Nephron (organoid): ENCODE measurements at regions not wholly inside any gene's neighbourhood (a gene's known extent, or its start where the extent isn't known, plus 50 kb on each side); places are given as distances from the start of the nearest gene placed in this dataset.

Source experiments
- H3K27ac Mint-ChIP-seq, 3 experiments: 2 replicates each; pipeline ENCODE4 v1.8.0; 2020; ENCODE audit warnings: mixed read lengths in 3 of 3, mild to moderate bottlenecking in 2 of 3, moderate library complexity in 1 of 3
- H3K27me3 Mint-ChIP-seq: 2 replicates; pipeline ENCODE4 v1.8.0; 2021; ENCODE audit warnings: low read depth, mild to moderate bottlenecking, moderate library complexity, mixed read lengths
- H3K36me3 Mint-ChIP-seq: 2 replicates; pipeline ENCODE4 v1.8.0; 2020; ENCODE audit warnings: low read depth, mixed read lengths
- H3K4me1 Mint-ChIP-seq: 2 replicates; pipeline ENCODE4 v1.8.0; 2020; ENCODE audit warnings: mixed read lengths
- H3K4me3 Mint-ChIP-seq, 3 experiments: 2 replicates each; pipeline ENCODE4 v1.8.0; 2020; ENCODE audit warnings: mild to moderate bottlenecking in 3 of 3, mixed read lengths in 3 of 3, moderate library complexity in 2 of 3
- H3K9me3 Mint-ChIP-seq: 2 replicates; pipeline ENCODE4 v1.8.0; 2020; ENCODE audit warnings: mixed read lengths
- TF ChIP-seq, protein P1 (sequence below), 3 experiments: fragments of 200-600 bp; sonication (generic); IDR thresholded peaks; one replicate each; pipeline ENCODE4 v1.5.0; 2021; ENCODE audit warnings: antibody characterized with exemption in 3 of 3; ENCODE audit not compliant: unreplicated experiment in 3 of 3

DNA sequence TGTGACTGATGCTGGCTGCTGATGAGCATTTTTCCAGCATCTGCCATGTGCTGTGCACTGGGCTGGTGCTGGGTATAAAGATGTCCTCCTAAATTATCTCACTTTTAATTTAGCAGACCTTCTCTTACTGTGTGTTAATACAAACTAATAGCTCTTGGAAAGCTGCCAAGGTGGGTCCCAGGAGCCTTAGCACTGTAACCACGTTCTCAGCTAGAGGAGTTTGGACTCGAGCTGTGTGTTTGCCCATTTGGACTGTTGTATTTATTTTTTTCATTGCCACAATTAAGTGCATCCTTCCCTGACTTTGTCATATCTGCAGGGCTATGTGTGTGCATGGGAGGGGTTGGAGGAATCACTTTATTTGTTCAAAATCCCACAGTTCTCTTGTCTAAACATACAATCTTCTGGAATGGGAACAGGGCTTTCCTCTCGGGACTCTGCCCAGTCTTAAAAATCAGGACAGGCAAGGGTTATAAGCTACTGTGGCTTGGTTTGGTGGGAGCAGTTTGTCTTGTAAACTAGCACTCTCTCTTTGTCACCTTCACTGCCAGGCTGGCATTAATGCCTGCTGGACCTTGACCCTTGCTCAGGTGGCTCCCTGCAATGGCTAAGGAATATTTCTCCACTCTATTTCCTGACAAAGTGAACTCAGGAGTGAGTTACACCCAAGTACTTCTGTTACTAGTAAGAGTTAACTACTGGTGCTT is 129.7 kb upstream of the MGAT5 start:
- TF ChIP-seq, protein P1, sequence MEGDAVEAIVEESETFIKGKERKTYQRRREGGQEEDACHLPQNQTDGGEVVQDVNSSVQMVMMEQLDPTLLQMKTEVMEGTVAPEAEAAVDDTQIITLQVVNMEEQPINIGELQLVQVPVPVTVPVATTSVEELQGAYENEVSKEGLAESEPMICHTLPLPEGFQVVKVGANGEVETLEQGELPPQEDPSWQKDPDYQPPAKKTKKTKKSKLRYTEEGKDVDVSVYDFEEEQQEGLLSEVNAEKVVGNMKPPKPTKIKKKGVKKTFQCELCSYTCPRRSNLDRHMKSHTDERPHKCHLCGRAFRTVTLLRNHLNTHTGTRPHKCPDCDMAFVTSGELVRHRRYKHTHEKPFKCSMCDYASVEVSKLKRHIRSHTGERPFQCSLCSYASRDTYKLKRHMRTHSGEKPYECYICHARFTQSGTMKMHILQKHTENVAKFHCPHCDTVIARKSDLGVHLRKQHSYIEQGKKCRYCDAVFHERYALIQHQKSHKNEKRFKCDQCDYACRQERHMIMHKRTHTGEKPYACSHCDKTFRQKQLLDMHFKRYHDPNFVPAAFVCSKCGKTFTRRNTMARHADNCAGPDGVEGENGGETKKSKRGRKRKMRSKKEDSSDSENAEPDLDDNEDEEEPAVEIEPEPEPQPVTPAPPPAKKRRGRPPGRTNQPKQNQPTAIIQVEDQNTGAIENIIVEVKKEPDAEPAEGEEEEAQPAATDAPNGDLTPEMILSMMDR (IDR thresholded peaks at IDR 0.05; ENCODE audit: unreplicated experiment in 3 of 3) = no peak
- Mint-ChIP-seq H3K4me3 (peak overlapping the region; percentile 18 to 95 (median 88)), H3K36me3 (no peaks in the 10 kb centered on the region), H3K27ac (peak overlapping the region in 2 of 3 experiments; percentile 28 to 48), H3K9me3 (no peaks in the 10 kb centered on the region), H3K4me1 (peaks cover 41% of the 10 kb centered on the region), H3K27me3 (peaks cover 5% of the 10 kb centered on the region)

DNA sequence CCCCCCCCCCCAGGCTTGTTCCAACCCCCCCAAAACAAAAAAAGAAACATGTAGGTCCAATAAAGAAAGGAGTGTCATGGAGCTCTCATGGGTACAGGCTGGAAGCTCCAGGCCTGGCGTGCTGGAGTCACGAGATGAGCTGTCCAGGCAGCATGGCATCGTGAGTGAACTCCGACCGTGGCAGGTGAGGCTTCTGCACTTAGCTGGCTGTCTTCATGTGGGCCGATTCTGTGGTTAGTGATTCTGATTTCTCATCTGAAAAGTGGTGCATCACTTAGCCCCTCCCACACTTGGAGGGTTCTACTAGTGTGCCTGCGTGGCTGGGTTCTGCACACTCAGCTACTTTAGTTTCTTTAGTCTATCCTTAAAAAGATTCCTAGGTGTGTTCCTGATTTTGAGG is 126.4 kb upstream of the MGAT5 start:
- Mint-ChIP-seq H3K9me3 (no peaks in the 10 kb centered on the region), H3K27me3 (peaks cover 5% of the 10 kb centered on the region), H3K36me3 (peaks cover 4% of the 10 kb centered on the region), H3K27ac (no peak overlapping the region), H3K4me1 (peaks cover 34% of the 10 kb centered on the region), H3K4me3 (no peak overlapping the region)
- TF ChIP-seq, protein P1 (IDR thresholded peaks at IDR 0.05; ENCODE audit: unreplicated experiment in 3 of 3) = no peak

DNA sequence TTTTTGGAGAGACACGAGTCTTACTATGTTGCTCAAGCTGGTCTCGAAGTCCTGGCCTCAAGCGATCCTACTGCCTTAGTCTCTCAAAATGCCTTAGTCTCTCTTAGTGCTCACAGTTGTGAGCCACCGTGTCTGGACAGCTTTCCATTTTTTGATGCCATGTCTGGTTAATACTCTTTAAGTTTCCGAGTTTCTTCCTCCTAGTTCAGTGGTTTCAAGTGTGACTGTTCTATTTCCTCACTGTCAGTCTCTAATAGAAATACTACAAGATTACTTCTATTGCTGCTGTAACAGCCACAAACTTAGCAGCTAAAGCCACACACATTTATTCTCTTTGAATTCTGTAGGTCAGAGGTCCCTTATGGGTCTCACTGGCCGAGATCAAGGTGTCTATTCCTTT is 125.1 kb upstream of the MGAT5 start:
- peak overlapping the region in 1 of 3 experiments; percentile 8 for H3K27ac Mint-ChIP-seq
- no peak overlapping the region for H3K4me3 Mint-ChIP-seq
- H3K36me3 Mint-ChIP-seq = peaks cover 4% of the 10 kb centered on the region
- TF ChIP-seq, protein P1 (IDR thresholded peaks at IDR 0.05; ENCODE audit: unreplicated experiment in 3 of 3) = no peak
- peaks cover 5% of the 10 kb centered on the region for H3K27me3 Mint-ChIP-seq
- H3K4me1 Mint-ChIP-seq = peaks cover 22% of the 10 kb centered on the region
- no peaks in the 10 kb centered on the region for H3K9me3 Mint-ChIP-seq

DNA sequence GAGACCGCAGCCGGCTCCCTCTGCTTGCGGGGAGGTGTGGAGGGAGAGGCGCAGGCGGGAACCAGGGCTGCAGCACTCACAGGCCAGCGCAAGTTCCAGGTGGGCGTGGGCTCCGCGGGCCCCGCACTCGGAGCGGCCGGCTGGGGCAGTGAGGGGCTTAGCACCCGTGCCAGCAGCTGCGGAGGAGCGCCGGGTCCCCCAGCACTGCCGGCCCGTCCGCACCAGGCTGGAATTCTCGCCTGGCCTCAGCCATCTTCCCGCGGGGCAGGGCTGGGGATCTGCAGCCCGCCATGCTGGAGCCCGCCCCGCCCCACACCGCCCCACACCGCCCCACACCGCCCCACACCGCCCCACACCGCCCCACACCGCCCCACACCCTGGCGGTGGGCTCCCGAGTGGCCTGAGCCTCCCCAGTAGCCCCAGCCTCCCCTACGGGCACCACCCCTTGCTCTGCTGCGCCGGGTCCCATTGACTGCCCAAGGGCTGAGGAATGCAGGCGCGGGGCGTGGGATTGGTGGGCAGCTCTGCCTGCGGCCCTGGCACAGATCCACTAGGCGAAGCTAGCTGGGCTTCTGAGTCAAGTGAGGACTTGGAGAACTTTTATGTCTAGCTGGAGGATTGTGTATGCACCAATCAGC is 123.9 kb upstream of the MGAT5 start:
- Mint-ChIP-seq H3K36me3 (peaks cover 4% of the 10 kb centered on the region), H3K4me3 (no peak overlapping the region), H3K9me3 (no peaks in the 10 kb centered on the region), H3K27ac (no peak overlapping the region), H3K27me3 (peaks cover 5% of the 10 kb centered on the region), H3K4me1 (peaks cover 14% of the 10 kb centered on the region)
- TF ChIP-seq, protein P1 (IDR thresholded peaks at IDR 0.05; ENCODE audit: unreplicated experiment in 3 of 3) = no peak

DNA sequence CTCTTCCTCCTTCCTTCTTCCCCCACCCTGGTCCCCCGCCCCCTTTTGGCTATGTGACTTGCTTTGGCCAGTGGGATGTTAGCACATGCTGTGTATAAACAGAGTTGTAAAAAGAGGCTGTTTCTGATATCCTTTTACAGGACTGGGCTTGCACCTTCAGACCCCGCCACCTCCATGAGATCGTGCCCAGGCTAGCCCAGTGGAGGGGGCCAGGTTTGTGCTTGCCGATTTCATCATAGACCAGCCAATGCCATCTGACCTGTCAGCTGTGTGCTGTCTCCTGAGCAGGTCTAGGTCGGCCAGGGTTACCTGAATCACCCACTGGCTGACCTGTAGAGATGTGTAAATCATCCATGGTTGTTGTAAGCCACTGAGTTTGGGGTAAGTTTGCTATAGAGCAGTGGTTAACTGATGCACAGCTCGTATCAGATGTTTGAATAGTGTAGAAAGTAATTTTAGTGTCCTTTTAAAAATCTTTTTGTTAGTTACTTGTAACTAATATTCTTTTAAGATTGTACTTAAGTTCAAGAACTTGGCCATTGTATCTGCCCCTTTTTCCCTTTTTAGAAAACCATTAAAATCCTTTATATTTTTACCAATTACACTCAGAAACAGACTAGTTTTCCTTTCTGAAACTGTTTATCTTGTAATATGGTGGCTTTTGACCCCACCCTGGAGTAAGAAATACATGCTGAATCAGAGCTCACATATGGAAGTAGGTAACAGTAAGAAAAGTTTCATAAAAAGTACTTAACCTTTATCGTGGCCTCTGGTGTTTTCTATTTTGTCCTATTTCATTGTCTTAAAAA is 122.0 kb upstream of the MGAT5 start:
- TF ChIP-seq, protein P1 (IDR thresholded peaks at IDR 0.05; ENCODE audit: unreplicated experiment in 3 of 3) = no peak
- no peak overlapping the region for H3K4me3 Mint-ChIP-seq
- no peaks in the 10 kb centered on the region for H3K9me3 Mint-ChIP-seq
- peaks cover 7% of the 10 kb centered on the region for H3K4me1 Mint-ChIP-seq
- peaks cover 5% of the 10 kb centered on the region for H3K27me3 Mint-ChIP-seq
- no peak overlapping the region for H3K27ac Mint-ChIP-seq
- peaks cover 4% of the 10 kb centered on the region for H3K36me3 Mint-ChIP-seq
